ENCODE measurements at regions not wholly inside any gene's neighbourhood (a gene's known extent, or its start where the extent isn't known, plus 50 kb on each side); places are given as distances from the start of the nearest gene placed in this dataset.
"Not testable (repeated sequence)": the region's sequence is repeated elsewhere in the genome, so short reads cannot be mapped to it uniquely, and the experiment has no call there.

- not testable (repeated sequence) for DNase-seq
These were observed 2025.4 kb downstream of the OLFM4 start for GRCh38 chr13:55053891-55054550.

GRCh38 chr13:55055666-55056065 lies 2027.1 kb downstream of the OLFM4 start:
- not testable (repeated sequence) for DNase-seq

GRCh38 chr13:55062662-55063061 lies 2034.0 kb downstream of the OLFM4 start:
- DNase-seq = no peak

- no peak for DNase-seq
These were observed 2039.3 kb downstream of the OLFM4 start for GRCh38 chr13:55067946-55068345.

- no peak for DNase-seq
These were observed 2041.1 kb downstream of the OLFM4 start for GRCh38 chr13:55069746-55070145.

GRCh38 chr13:55073000-55073399 lies 2044.4 kb downstream of the OLFM4 start:
- no peak for DNase-seq

GRCh38 chr13:55084630-55085029 lies 2056.0 kb downstream of the OLFM4 start:
- no peak for DNase-seq

- no peak for DNase-seq
These were observed 2053.6 kb upstream of the PRR20A start for GRCh38 chr13:55087085-55087484.

- DNase-seq = no peak
These were observed 2050.1 kb upstream of the PRR20A start for GRCh38 chr13:55090612-55091011.

- DNase-seq = no peak
These were observed 2049.5 kb upstream of the PRR20A start for GRCh38 chr13:55091172-55091571.

- DNase-seq = no peak
These were observed 2034.2 kb upstream of the PRR20A start for GRCh38 chr13:55106509-55106908.

GRCh38 chr13:55120631-55121030 lies 2020.1 kb upstream of the PRR20A start:
- no peak for DNase-seq

- no peak for DNase-seq
These were observed 1985.7 kb upstream of the PRR20A start for GRCh38 chr13:55155046-55155445.

- no peak for DNase-seq
These were observed 1981.0 kb upstream of the PRR20A start for GRCh38 chr13:55159765-55160164.

GRCh38 chr13:55160867-55161266 lies 1979.9 kb upstream of the PRR20A start:
- no peak for DNase-seq

GRCh38 chr13:55178582-55178981 lies 1962.1 kb upstream of the PRR20A start:
- not testable (repeated sequence) for DNase-seq

GRCh38 chr13:55190996-55191395 lies 1949.7 kb upstream of the PRR20A start:
- DNase-seq = no peak

- DNase-seq = no peak
These were observed 1941.6 kb upstream of the PRR20A start for GRCh38 chr13:55199134-55199533.

- no peak for DNase-seq
These were observed 1925.8 kb upstream of the PRR20A start for GRCh38 chr13:55214841-55215345.

- DNase-seq = no peak
These were observed 1921.2 kb upstream of the PRR20A start for GRCh38 chr13:55219538-55219937.

- no peak for DNase-seq
These were observed 1910.7 kb upstream of the PRR20A start for GRCh38 chr13:55229906-55230569.

GRCh38 chr13:55230570-55230908 lies 1910.2 kb upstream of the PRR20A start:
- no peak for DNase-seq

GRCh38 chr13:55234311-55234710 lies 1906.4 kb upstream of the PRR20A start:
- no peak for DNase-seq
